IMR-90 (cell line): ENCODE measurements at regions not wholly inside any gene's neighbourhood (a gene's known extent, or its start where the extent isn't known, plus 50 kb on each side); places are given as distances from the start of the nearest gene placed in this dataset.

Experiments
- FOS ChIP-seq: fragments of 150-350 bp; IDR thresholded peaks from 2 replicates; pipeline ENCODE4 v1.6.1; 2016; ENCODE audit warnings: low read depth, low read length
- TF ChIP-seq, protein P1 (sequence below): fragments of 150-350 bp; IDR thresholded peaks from 2 replicates; pipeline ENCODE4 v1.6.1; 2017; ENCODE audit warnings: mild to moderate bottlenecking, antibody characterized with exemption, low read length, low read depth
- TF ChIP-seq, protein P2 (sequence below): conservative IDR thresholded peaks from 2 replicates; pipeline ENCODE4 v1.5.1; 2012; ENCODE audit warnings: mild to moderate bottlenecking, low read depth, low read length, improper control_type of control experiment

DNA sequence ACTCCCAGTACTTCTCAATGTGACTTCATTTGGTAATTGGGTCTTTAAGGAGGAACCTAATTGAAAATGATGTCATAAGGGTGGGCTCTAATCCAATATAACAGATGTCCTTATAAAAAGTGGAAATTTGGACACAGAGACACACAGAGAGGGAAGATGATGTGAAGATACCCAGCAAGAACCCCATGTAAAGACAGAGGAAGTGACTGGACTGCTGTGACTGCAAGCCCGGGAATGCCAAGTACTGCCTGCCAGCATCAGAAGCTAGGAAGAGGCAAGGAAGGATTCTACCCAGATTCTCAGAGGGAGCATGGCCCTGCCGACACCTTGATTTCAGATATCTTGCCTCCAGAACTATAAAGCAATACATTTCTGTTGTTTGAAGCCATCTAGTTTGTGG is 239.3 kb downstream of the KCTD12 start:
- TF ChIP-seq, protein P1, sequence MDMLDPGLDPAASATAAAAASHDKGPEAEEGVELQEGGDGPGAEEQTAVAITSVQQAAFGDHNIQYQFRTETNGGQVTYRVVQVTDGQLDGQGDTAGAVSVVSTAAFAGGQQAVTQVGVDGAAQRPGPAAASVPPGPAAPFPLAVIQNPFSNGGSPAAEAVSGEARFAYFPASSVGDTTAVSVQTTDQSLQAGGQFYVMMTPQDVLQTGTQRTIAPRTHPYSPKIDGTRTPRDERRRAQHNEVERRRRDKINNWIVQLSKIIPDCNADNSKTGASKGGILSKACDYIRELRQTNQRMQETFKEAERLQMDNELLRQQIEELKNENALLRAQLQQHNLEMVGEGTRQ, result no peak
- TF ChIP-seq, protein P2, sequence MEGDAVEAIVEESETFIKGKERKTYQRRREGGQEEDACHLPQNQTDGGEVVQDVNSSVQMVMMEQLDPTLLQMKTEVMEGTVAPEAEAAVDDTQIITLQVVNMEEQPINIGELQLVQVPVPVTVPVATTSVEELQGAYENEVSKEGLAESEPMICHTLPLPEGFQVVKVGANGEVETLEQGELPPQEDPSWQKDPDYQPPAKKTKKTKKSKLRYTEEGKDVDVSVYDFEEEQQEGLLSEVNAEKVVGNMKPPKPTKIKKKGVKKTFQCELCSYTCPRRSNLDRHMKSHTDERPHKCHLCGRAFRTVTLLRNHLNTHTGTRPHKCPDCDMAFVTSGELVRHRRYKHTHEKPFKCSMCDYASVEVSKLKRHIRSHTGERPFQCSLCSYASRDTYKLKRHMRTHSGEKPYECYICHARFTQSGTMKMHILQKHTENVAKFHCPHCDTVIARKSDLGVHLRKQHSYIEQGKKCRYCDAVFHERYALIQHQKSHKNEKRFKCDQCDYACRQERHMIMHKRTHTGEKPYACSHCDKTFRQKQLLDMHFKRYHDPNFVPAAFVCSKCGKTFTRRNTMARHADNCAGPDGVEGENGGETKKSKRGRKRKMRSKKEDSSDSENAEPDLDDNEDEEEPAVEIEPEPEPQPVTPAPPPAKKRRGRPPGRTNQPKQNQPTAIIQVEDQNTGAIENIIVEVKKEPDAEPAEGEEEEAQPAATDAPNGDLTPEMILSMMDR, result no peak
- TF ChIP-seq FOS, result no peak
